ENCODE measurements at regions not wholly inside any gene's neighbourhood (a gene's known extent, or its start where the extent isn't known, plus 50 kb on each side); places are given as distances from the start of the nearest gene placed in this dataset.

GRCh38 chr10:91049296-91049987 lies 128.6 kb upstream of the ANKRD1 start:
- TF ChIP-seq CTCF (conservative IDR thresholded peaks at IDR 0.05; ENCODE audit: low read depth, low read length), result no peak
- H3K4me3 ChIP-seq (ENCODE audit: low read length), result no peak overlapping the region
- DNase-seq (ENCODE audit: low read depth), result no peak

GRCh38 chr10:91049988-91050360 lies 129.1 kb upstream of the ANKRD1 start:
- H3K4me3 ChIP-seq (ENCODE audit: low read length), result no peak overlapping the region
- no peak for TF ChIP-seq CTCF (conservative IDR thresholded peaks at IDR 0.05; ENCODE audit: low read depth, low read length)
- no peak for DNase-seq (ENCODE audit: low read depth)

GRCh38 chr10:91050371-91051034 lies 129.6 kb upstream of the ANKRD1 start:
- H3K4me3 ChIP-seq (ENCODE audit: low read length), result no peak overlapping the region
- TF ChIP-seq CTCF (conservative IDR thresholded peaks at IDR 0.05; ENCODE audit: low read depth, low read length), result no peak
- DNase-seq (ENCODE audit: low read depth), result no peak

GRCh38 chr10:91051829-91052228 lies 130.9 kb upstream of the ANKRD1 start:
- DNase-seq (ENCODE audit: low read depth), result no peak
- TF ChIP-seq CTCF (conservative IDR thresholded peaks at IDR 0.05; ENCODE audit: low read depth, low read length), result no peak
- H3K4me3 ChIP-seq (ENCODE audit: low read length), result no peak overlapping the region

GRCh38 chr10:91054325-91054724 lies 133.4 kb upstream of the ANKRD1 start:
- DNase-seq (ENCODE audit: low read depth), result no peak
- TF ChIP-seq CTCF (conservative IDR thresholded peaks at IDR 0.05; ENCODE audit: low read depth, low read length), result no peak
- H3K4me3 ChIP-seq (ENCODE audit: low read length), result no peak overlapping the region

- TF ChIP-seq CTCF (conservative IDR thresholded peaks at IDR 0.05; ENCODE audit: low read depth, low read length), result no peak
- H3K4me3 ChIP-seq (ENCODE audit: low read length), result no peak overlapping the region
- DNase-seq (ENCODE audit: low read depth), result no peak
Measured at GRCh38 chr10:91061187-91061586, 140.3 kb upstream of the ANKRD1 start.

GRCh38 chr10:91061608-91062007 lies 140.7 kb upstream of the ANKRD1 start:
- TF ChIP-seq CTCF (conservative IDR thresholded peaks at IDR 0.05; ENCODE audit: low read depth, low read length), result no peak
- no peak for DNase-seq (ENCODE audit: low read depth)
- no peak overlapping the region for H3K4me3 ChIP-seq (ENCODE audit: low read length)

Measured in retinal pigment epithelial cell (primary cell).